PFSK-1 (cell line): ENCODE measurements at regions not wholly inside any gene's neighbourhood (a gene's known extent, or its start where the extent isn't known, plus 50 kb on each side); places are given as distances from the start of the nearest gene placed in this dataset.

ENCODE experiments used
- FOXP2 ChIP-seq: optimal IDR thresholded peaks from 2 replicates; pipeline ENCODE3; 2011; ENCODE audit warnings: borderline replicate concordance, control low read depth, inconsistent platforms; ENCODE audit not compliant: insufficient read depth; ENCODE audit errors: extremely low read length, extremely low read depth
- POLR2AphosphoS5 ChIP-seq: IDR thresholded peaks from 2 replicates; pipeline ENCODE4 v1.6.1; 2012; ENCODE audit warnings: low read depth, mild to moderate bottlenecking, control low read depth, low read length, moderate library complexity
- REST ChIP-seq, 2 experiments: IDR thresholded peaks; 2 replicates each; pipeline versions ENCODE4 v1.6.1 to v1.8.0; 2011 to 2012; ENCODE audit warnings: low read depth in 2 of 2, low read length in 2 of 2, control low read depth in 1 of 2, inconsistent platforms in 1 of 2, mild to moderate bottlenecking in 1 of 2, moderate library complexity in 1 of 2; ENCODE audit not compliant: insufficient read depth in 1 of 2
- SIN3A ChIP-seq: IDR thresholded peaks from 2 replicates; pipeline ENCODE4 v1.6.1; 2012; ENCODE audit warnings: mild to moderate bottlenecking, low read length, moderate library complexity, borderline replicate concordance; ENCODE audit not compliant: insufficient read depth
- TAF1 ChIP-seq: IDR thresholded peaks from 2 replicates; pipeline ENCODE4 v1.6.1; 2012; ENCODE audit warnings: low read length, control low read depth, borderline replicate concordance; ENCODE audit not compliant: insufficient read depth

- TF ChIP-seq POLR2AphosphoS5 (no peak), FOXP2 (no peak), TAF1 (no peak), SIN3A (no peak), REST (IDR thresholded peaks at IDR 0.05; ENCODE audit: insufficient read depth in 1 of 2, low read depth in 2 of 2, low read length in 2 of 2) (no peak)
These were observed 393.1 kb downstream of the PLOD2 start for GRCh38 chr3:145767909-145768308.

GRCh38 chr3:145776782-145777408 lies 384.1 kb downstream of the PLOD2 start:
- TF ChIP-seq TAF1 (no peak), REST (IDR thresholded peaks at IDR 0.05; ENCODE audit: insufficient read depth in 1 of 2, low read depth in 2 of 2, low read length in 2 of 2) (no peak), POLR2AphosphoS5 (no peak), FOXP2 (no peak)

- no peak for TF ChIP-seq SIN3A
- TF ChIP-seq REST (IDR thresholded peaks at IDR 0.05; ENCODE audit: insufficient read depth in 1 of 2, low read depth in 2 of 2, low read length in 2 of 2): no peak
- TF ChIP-seq FOXP2: no peak
- no peak for TF ChIP-seq POLR2AphosphoS5
- TF ChIP-seq TAF1: no peak
These were observed 380.7 kb downstream of the PLOD2 start for GRCh38 chr3:145780301-145780700.

GRCh38 chr3:145785668-145786067 lies 375.3 kb downstream of the PLOD2 start:
- TF ChIP-seq TAF1 (no peak), SIN3A (no peak), FOXP2 (no peak), REST (IDR thresholded peaks at IDR 0.05; ENCODE audit: insufficient read depth in 1 of 2, low read depth in 2 of 2, low read length in 2 of 2) (no peak), POLR2AphosphoS5 (no peak)

- TF ChIP-seq SIN3A: no peak
- no peak for TF ChIP-seq REST (IDR thresholded peaks at IDR 0.05; ENCODE audit: insufficient read depth in 1 of 2, low read depth in 2 of 2, low read length in 2 of 2)
- no peak for TF ChIP-seq POLR2AphosphoS5
- no peak for TF ChIP-seq FOXP2
- no peak for TF ChIP-seq TAF1
These were observed 363.0 kb downstream of the PLOD2 start for GRCh38 chr3:145798007-145798406.
